ENCODE measurements at regions not wholly inside any gene's neighbourhood (a gene's known extent, or its start where the extent isn't known, plus 50 kb on each side); places are given as distances from the start of the nearest gene placed in this dataset.

GRCh38 chr1:186535388-186536133, 74.6 kb upstream of the PDC start:
- no peak for TF ChIP-seq E2F5 (CRISPR knock-in tag; IDR thresholded peaks at IDR 0.05)
- TF ChIP-seq CTCF (IDR thresholded peaks at IDR 0.05) = no peak
- TF ChIP-seq CDX4 (CRISPR knock-in tag; IDR thresholded peaks at IDR 0.05; ENCODE audit: borderline replicate concordance) = no peak
- no peak for TF ChIP-seq FOXP4 (CRISPR knock-in tag; IDR thresholded peaks at IDR 0.05)
- TF ChIP-seq ELF4 (CRISPR knock-in tag; IDR thresholded peaks at IDR 0.05; ENCODE audit: low read depth) = no peak
- no peak for TF ChIP-seq CREM (CRISPR knock-in tag; IDR thresholded peaks at IDR 0.05)
- TF ChIP-seq SP1 (CRISPR knock-in tag; conservative IDR thresholded peaks at IDR 0.05) = no peak
- no peak for TF ChIP-seq GABPB1 (CRISPR knock-in tag; IDR thresholded peaks at IDR 0.05)
- no peak for TF ChIP-seq MLX (CRISPR knock-in tag; IDR thresholded peaks at IDR 0.05)
- no peak for TF ChIP-seq ZNF232 (CRISPR knock-in tag; IDR thresholded peaks at IDR 0.05)
- TF ChIP-seq ZBTB43 (CRISPR knock-in tag; IDR thresholded peaks at IDR 0.05) = no peak
- no peak for TF ChIP-seq USF2 (CRISPR knock-in tag; IDR thresholded peaks at IDR 0.05)
- TF ChIP-seq PREB (CRISPR knock-in tag; IDR thresholded peaks at IDR 0.05; ENCODE audit: borderline replicate concordance) = no peak
- no peak for TF ChIP-seq TEAD4 (CRISPR knock-in tag; IDR thresholded peaks at IDR 0.05)
